Fibroblast of the conjunctiva (primary cell): ENCODE measurements at regions not wholly inside any gene's neighbourhood (a gene's known extent, or its start where the extent isn't known, plus 50 kb on each side); places are given as distances from the start of the nearest gene placed in this dataset.

ENCODE experiments used
- DNase-seq: peaks from one replicate; pipeline ENCODE4 v3.0.0-alpha.2; 2010; ENCODE audit warnings: low read depth

DNA sequence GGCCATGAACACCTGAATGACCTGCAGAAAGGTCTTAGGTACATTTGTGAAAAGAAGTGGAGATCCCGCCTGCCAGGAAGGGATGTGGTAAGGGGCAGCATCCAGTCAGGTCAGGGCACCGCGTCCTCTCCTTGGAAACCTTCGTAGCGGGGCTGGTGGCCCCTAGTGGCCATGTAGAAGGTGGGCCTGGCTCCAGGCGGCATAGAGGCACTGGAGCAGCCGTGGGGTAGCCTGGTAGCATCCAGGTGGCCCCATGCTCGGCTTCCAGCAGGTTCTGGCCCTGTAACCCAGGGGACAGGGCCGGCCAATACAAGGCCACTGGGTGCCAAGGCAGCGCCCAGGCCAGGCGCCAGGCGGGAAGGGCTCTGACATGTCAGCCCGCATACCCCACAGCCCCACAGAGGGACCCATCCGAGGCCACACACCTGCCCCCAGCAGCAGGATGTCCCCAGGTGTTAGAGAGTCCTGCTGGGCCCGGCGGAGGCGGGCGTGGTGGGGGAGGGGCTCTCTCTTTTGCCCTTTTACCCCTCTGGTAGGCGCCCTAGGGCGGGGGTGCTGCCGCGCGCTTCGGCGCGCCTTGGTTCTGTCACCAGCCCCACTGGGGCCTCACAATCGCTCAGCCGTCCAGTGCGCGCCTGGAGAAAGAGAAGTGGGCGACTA is 58.3 kb upstream of the SPATA31E1 start:
- no peak for DNase-seq

DNA sequence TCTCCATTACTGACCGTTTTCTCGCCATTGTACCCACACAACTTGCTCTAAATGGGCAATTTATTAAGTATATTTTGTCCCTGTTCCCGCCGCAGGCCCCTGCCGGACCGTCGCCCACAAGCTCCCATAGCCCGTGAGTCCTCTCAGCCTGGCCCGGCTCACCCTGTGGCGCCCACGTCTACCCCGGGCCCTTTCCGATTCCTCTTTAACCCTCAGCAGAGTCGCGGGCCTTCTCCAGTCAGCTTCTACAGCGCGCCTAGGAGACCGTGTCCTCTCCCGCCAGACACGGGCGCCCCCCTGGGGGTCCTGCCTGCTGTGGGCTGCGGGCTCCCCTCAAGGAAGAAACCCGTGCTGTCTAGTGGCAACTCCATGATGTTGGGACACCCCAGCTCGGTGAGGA is 57.8 kb upstream of the SPATA31E1 start:
- DNase-seq, result no peak

DNA sequence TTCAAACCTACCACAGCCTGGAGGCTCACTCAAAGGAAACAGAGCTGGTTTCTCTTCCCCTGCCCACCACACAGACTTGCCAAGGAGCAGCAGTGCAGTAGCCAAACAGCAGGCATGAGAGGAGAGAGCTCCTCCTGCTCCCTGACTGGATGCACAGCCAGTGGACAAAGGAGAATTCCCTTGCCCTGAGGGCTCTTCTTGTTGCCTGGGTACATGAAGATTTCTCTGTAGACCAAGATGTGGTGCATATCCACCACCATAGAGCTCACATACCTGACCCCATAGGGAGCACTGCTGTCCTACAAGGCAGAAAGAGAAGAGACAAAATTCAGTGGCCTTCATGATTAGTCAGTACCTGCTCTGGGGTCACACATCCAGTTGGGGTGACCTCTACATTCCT is 56.3 kb upstream of the SPATA31E1 start:
- DNase-seq, result no peak

GRCh38 chr9:87827341-87827740 is 55.3 kb upstream of the SPATA31E1 start:
- no peak for DNase-seq

DNA sequence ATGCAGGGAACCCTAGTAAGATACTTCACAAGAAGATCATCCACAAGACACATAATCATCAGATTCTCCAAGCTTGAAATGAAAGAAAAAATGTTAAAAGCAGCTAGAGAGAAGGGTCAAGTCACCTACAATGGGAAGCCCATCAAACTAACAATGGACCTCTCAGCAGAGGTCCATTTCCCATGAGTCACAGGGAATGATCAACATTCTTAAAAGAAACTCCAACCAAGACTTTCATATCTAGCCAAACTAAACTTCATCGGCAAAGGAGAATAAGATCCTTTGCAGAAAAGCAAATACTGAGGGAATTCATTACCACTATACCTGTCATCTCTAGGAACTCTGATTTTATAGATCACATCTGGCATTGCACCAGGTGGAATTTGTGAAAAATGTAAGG is 52.9 kb upstream of the SPATA31E1 start:
- no peak for DNase-seq

DNA sequence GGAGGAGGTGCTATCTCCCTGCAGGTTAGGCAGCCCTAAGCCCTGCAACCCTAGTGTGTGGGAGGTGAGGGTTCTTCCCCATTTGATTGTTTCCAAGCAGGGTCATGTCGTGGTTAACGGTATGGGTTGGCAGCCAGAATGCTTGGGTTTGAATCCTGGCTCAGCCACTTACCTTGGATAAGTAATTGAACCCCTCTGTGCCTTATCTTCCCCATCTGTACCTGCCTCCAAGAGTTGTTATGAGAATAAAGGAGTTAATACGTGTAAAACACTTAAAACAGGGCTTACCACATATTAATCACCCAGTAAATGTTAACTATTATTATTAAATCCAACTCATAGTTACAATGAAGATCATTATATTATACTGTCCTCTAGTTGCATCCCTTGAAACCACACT is 52.2 kb upstream of the SPATA31E1 start:
- DNase-seq, result no peak

GRCh38 chr9:87831159-87831558 is 51.5 kb upstream of the SPATA31E1 start:
- DNase-seq, result peak; percentile 17
